Sciatic nerve (tissue), 2 donors: ENCODE measurements at regions not wholly inside any gene's neighbourhood (a gene's known extent, or its start where the extent isn't known, plus 50 kb on each side); places are given as distances from the start of the nearest gene placed in this dataset.

ENCODE experiments used
- ATAC-seq: fragments of 200-7000 bp; cut with Tn5 transposase; one replicate; pipeline ENCODE4 v1.9.1; 2020; ENCODE audit warnings: mild to moderate bottlenecking, moderate library complexity
- DNase-seq: peaks from one replicate; pipeline ENCODE4 v3.0.0-alpha.2; 2020; ENCODE audit warnings: low spot score
- intact Hi-C: fragments of 100-400 bp; cut with DNase I; formaldehyde crosslinking; loops from one replicate; pipeline ENCODE4 v1.14.2; 2022
- donor health status: DM: no; HTN: no; CAD: no.
- donor health status: DM: no; HTN: no; CAD: no.

- intact Hi-C loops, result no loop called here
- no peak for ATAC-seq
- DNase-seq, result no peak
Measured at GRCh38 chr13:70634893-70635292, 526.6 kb upstream of the KLHL1 start.

DNA sequence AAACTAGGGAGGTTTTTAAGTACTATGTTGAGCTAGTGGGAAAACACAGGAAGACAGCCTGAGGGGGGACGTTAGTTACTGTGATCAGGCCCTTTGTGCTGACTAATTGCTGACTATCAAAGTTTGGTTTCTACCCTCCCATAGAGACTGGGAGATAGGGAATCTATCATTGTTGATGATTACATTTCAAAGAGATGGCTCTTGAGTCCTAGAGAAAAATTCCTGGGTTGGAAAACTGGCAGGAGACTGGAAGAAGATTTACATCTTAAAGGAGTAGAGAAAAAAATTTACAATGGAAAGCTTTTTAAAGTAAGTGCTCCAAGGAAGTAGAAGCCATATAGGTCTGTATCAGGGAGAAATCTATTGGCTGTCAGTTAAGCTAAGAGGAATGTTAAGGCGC is 522.0 kb upstream of the KLHL1 start:
- DNase-seq (no peak), ATAC-seq (no peak)
- intact Hi-C loops, result no loop called here

DNA sequence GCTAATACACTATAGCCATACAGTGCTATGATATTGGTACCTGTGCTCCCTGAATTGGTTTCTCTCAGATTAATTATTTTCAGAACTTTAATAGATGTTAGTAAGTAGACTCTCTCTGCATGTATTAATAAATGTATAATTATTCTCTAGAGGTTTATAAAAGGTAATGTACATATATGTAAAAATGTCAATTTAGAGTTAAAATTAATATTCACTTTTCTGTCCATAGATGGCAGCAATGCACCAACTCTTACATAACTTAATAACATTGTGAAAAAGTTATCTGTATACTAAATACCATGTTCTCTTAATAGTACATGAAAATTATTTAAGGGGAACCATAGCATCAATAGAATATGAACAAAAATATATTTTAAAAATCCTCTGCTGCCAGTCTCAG is 515.0 kb upstream of the KLHL1 start:
- intact Hi-C loops, result no loop called here
- DNase-seq (no peak), ATAC-seq (no peak)

DNA sequence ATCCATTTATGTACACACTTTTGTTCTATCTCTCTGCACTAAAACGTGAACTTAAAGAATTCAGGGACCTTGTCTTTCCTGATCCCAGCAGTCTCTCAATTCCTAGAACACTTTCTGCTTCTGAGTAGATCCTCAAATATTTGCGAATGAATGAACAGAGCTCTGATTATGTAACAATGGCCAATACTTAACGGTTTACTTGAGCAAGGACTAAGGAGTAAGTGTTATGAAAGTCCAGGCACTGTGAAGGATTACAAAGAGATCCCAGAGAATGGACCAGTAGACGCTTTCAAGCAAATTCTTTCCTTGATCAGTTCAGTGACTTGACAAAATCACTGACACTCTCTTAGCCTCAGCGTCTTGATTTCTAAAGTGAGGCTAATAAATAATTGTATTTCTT is 514.5 kb upstream of the KLHL1 start:
- no peak for DNase-seq
- ATAC-seq, result peak; percentile 36
- intact Hi-C loops, result no loop called here

GRCh38 chr13:70619936-70620335 is 511.7 kb upstream of the KLHL1 start:
- ATAC-seq (no peak), DNase-seq (no peak)
- intact Hi-C loops, result no loop called here

DNA sequence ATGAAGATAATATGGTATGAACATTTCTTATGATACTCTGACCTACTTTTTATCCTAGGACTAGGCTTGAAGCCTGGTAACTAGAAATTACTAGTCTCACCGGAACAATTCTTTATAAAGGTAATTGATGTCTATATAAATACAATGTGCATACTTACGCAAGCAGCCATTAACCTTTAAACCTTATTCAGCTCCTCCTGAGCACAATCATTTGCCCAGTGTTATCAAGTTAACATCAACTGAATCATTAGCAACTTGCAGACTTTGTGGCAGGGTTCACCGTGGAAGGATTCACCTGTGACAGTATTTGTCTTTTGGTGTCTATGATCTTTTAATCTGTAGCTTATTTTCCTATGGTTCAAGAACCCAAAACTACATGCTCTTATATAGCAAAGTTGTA is 508.6 kb upstream of the KLHL1 start:
- no peak for ATAC-seq
- DNase-seq, result no peak
- intact Hi-C loops, result no loop called here

DNA sequence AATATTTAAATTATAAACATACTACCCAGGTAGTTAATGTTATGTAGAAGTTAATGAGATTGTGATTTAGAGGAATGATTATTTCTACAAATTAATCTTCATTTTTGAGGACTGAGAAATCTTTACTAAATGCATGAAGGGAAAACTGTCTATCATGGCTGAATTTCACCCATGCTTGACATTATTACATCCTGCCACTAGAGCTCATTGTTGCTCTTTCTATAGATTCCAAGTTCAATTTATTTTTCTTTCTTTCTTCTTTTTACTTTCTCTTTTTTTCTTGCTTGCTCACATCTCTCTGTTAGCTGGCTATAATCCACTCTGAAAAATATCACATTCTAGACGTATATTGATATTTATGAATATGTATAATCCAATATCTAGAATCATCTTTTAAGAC is 505.0 kb upstream of the KLHL1 start:
- ATAC-seq (no peak), DNase-seq (no peak)
- intact Hi-C loops, result no loop called here

DNA sequence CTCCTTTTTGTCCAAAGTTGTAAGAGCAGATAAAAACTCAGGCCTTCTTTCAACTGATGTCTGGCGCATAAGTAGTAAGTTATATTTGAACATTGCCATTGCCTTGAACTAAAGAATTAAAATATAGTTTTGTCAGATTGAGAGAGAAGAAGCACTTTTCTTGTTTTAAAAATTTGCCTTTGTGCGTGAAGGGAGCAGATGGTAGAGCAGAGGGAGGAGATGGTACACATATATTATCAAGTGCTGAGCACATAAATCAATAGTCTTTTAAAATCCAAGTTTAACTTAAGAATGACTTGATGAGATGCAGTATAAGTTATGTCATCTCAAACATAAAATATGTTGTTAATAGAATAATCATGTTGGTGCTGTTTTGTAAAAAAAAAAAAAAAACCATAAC is 504.6 kb upstream of the KLHL1 start:
- no peak for ATAC-seq
- DNase-seq, result no peak
- intact Hi-C loops, result no loop called here

DNA sequence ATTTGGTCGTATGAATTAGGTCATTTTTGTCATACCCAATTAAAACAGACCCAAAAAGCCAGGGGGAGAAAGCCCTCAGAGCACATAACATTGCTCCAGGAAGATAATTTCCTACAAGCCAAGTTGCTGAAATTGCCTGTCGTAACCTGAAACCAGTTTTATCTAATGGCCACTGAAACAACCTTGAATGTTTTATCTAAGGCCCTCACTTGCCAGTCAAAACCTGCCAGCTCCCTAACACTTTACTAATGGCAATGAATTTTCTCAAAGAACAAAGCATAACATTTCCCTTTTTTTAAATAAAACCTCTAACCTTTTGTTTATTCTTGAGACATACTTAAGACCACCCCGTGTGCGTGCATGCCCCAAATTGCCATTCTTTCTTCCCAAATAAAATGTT is 496.2 kb upstream of the KLHL1 start:
- ATAC-seq (no peak), DNase-seq (no peak)
- intact Hi-C loops, result no loop called here

GRCh38 chr13:70593716-70594115 is 485.5 kb upstream of the KLHL1 start:
- ATAC-seq (no peak), DNase-seq (no peak)
- intact Hi-C loops, result no loop called here

DNA sequence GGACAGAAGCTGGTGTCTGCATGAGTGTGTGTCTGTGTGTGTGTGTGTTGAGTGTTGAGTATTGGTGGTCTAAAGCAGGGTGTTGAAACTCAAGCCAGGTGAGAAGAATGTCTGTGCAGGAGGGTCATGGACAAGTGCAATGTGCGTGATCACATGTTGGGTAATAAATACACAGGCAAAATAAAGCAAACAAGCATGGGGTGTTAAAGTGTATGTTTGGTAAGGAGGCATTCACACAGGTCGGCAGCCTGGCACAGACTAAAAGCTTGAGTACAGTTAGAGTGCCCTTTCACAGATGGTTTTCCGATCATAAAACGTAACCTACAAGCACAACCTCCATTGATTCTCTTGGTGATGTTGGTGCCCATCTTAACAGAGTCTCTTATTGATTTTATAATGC is 476.9 kb upstream of the KLHL1 start:
- no peak for ATAC-seq
- DNase-seq, result no peak
- intact Hi-C loops, result no loop called here

DNA sequence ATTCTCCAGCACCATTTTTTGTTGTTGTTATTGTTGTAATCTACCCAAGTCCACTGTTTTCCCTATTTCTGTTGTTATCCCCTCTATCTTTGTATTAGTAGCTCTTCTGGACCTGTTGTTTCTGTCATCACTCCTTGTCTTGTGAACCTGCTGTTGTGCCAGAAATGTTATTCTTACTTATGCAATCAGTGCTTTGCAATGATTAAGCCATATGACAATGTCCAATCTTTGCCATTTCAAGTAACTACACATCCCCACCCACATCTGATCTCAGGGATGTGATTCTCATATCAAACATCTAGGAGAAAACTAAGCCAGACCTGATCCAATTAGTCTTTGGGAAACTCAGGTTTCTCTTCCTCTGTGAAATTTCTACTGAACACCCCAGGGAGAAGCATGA is 472.6 kb upstream of the KLHL1 start:
- DNase-seq (no peak), ATAC-seq (no peak)
- intact Hi-C loops, result no loop called here

DNA sequence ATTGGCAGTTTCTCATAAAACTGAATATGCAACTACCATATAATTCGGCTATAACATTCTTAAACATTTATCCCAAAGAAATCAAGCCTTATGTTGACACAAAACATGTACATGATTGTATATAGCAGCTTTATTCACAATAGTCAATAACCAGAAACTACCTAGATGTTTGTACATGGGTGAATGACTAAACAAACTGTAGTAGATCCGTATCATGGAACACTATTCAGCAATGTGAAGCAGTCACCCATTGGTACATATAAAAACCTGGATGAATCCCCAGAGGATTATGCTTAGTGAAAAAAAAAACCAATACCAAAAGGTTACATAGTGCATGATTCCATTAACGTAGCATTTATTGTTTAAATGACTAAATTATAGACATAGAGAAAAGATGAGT is 471.7 kb upstream of the KLHL1 start:
- ATAC-seq, result no peak
- no peak for DNase-seq
- intact Hi-C loops, result no loop called here

DNA sequence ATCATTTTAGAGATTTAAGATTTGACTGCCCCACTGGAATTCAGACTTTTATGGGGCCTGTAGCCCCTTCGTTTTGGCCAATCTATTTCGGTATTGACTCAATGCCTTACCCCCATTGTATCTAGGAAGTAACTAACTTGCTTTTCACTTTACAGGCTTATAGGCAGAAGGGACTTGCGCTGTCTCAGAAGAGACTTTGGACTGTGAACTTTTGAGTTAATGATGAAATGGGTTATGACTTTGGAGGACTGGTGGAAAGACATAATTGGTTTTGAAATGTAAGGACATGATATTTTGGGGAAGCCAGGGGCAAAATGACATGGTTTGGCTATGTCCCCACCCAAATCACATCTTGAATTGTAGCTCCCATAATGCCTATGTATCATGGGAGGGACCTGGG is 463.0 kb upstream of the KLHL1 start:
- intact Hi-C loops, result no loop called here
- no peak for DNase-seq

DNA sequence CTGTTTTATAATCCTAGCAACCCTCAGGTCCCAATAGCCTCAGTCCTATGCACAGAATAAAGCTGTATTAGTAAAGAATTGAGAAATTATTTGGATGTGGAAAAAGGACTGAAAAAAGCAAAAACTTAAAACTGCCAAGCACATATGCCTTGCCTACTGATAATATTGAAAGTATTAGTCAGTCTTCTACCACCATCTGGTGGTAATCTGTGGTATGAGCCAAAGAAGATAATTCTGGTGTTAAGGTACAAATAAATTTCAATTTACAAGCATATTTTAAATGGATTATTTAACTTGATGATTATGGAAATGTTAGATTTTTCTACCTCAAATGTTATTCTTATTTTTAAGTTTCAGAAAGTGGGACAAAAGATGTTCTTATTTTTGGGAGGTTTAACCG is 460.3 kb upstream of the KLHL1 start:
- intact Hi-C loops, result no loop called here
- ATAC-seq, result peak; percentile 59

More for the DNA sequence above, 463.0 kb upstream of the KLHL1 start:
- no peak for ATAC-seq

DNA sequence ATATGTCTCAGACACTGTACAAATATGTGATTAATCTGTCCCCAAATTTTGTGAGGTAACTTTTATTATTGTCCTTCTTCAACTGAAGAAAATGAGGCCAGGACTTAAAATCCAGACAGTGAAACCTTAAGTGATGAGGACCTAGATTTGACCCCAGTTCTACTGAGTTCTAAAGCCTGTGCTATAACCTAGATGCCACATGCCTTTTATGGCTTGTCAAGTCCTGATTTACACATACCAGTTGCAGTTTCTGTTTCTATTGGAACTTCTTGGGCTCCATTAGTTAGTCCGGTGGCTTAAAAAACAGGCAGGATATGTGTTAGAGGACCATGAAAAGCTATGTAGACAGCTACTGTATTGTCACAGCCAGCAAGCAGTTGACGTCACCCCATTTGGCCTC is 436.5 kb upstream of the KLHL1 start:
- intact Hi-C loops, result no loop called here
- no peak for DNase-seq
- ATAC-seq, result no peak

More for the DNA sequence above, 460.3 kb upstream of the KLHL1 start:
- DNase-seq, result no peak

GRCh38 chr13:70541451-70541850 is 433.2 kb upstream of the KLHL1 start:
- DNase-seq, result no peak
- intact Hi-C loops, result no loop called here
- ATAC-seq, result no peak

GRCh38 chr13:70534466-70534865 is 426.2 kb upstream of the KLHL1 start:
- DNase-seq (no peak), ATAC-seq (no peak)
- intact Hi-C loops, result no loop called here

- ATAC-seq, result no peak
- no peak for DNase-seq
- intact Hi-C loops, result no loop called here
Measured at GRCh38 chr13:70529652-70530051, 421.4 kb upstream of the KLHL1 start.

GRCh38 chr13:70527599-70527998 is 419.3 kb upstream of the KLHL1 start:
- ATAC-seq, result no peak
- intact Hi-C loops, result no loop called here
- DNase-seq, result no peak

- DNase-seq (no peak), ATAC-seq (peak; percentile 62)
- intact Hi-C loops, result no loop called here
Measured at GRCh38 chr13:70523622-70524021, 415.4 kb upstream of the KLHL1 start.
